HepG2 (cell line): ENCODE measurements at regions not wholly inside any gene's neighbourhood (a gene's known extent, or its start where the extent isn't known, plus 50 kb on each side); places are given as distances from the start of the nearest gene placed in this dataset.

ENCODE experiments used
- ATAC-seq: fragments of 200-7000 bp; cut with Tn5 transposase; 3 replicates; pipeline ENCODE4 v1.9.1; 2020; ENCODE audit warnings: mild to moderate bottlenecking, moderate library complexity
- BruUV-seq: library from RNA; stranded (reverse); fragments of 400-500 nt; replicated peaks from 2 replicates; lab custom pipeline; 2021; lab: Mats Ljungman, UMichigan
- CTCF ChIA-PET: fragments of 300-600 bp; formaldehyde crosslinking; extraction: SDS; loops from one replicate; lab custom pipeline; 2021; ENCODE audit warnings: low total read pairs, inconsistent platforms, low intra/inter-chr PET ratio; lab: Yijun Ruan, JAX
- POLR2A ChIA-PET: fragments of 350-600 bp; sonication (Branson Sonifier 250); formaldehyde crosslinking; loops from one replicate; lab custom pipeline; 2020; ENCODE audit warnings: antibody characterized with exemption, inconsistent platforms; lab: Yijun Ruan, JAX
- DNase-seq: peaks from one replicate; pipeline ENCODE4 v3.0.0-alpha.2; 2015; ENCODE audit warnings: low spot score
- FAIRE-seq: peaks from 3 replicates; lab custom pipeline; 2011; peaks lifted over from hg19 to GRCh38; lab: Jason Lieb, UNC
- H2AFZ ChIP-seq: one replicate; pipeline ENCODE4 v1.6.1; 2011; ENCODE audit warnings: low read length, inconsistent platforms
- H3K27ac ChIP-seq: fragments of 300-600 bp; 3 replicates; pipeline ENCODE4 v1.8.0; 2011; ENCODE audit warnings: mixed run types, mild to moderate bottlenecking, mixed read lengths, low read length, inconsistent platforms; ENCODE audit not compliant: insufficient read depth; ENCODE audit errors: extremely low read length
- H3K27me3 ChIP-seq, 2 experiments: fragments of 200-600 bp in 1 of 2; 2 replicates in 1 of 2; 3 replicates in 1 of 2; pipeline versions ENCODE4 v1.6.0 to v1.8.0; 2011; ENCODE audit warnings: low read length in 2 of 2, mild to moderate bottlenecking in 2 of 2, moderate library complexity in 2 of 2, inconsistent platforms in 1 of 2; ENCODE audit not compliant: insufficient read depth in 2 of 2, control insufficient read depth in 1 of 2
- H3K36me3 ChIP-seq, 2 experiments: fragments of 200-600 bp in 1 of 2; replicated peaks in 1 of 2; 2 replicates in 1 of 2; 3 replicates in 1 of 2; pipeline versions ENCODE4 v1.5.1 to v1.8.0; 2011; ENCODE audit warnings: low read length in 2 of 2, inconsistent platforms in 1 of 2; ENCODE audit not compliant: insufficient read depth in 2 of 2, control insufficient read depth in 1 of 2
- H3K4me1 ChIP-seq: 2 replicates; pipeline ENCODE4 v1.5.1; 2012; ENCODE audit warnings: low read length, inconsistent platforms; ENCODE audit not compliant: insufficient read depth
- H3K4me2 ChIP-seq: 2 replicates; pipeline ENCODE4 v1.6.0; 2011; ENCODE audit warnings: low read depth, low read length, inconsistent platforms
- H3K4me3 ChIP-seq, 3 experiments: fragments of 200-600 bp in 1 of 3; sonication (generic), shearing (Covaris generic) in 1 of 3; replicated peaks in 1 of 3; 2 replicates each; pipeline ENCODE4 v1.5.1; 2011 to 2016; ENCODE audit warnings: low read length in 3 of 3, inconsistent platforms in 2 of 3, low read depth in 2 of 3, mild to moderate bottlenecking in 2 of 3, control low read depth in 1 of 3, mixed read lengths in 1 of 3; ENCODE audit not compliant: insufficient read depth in 1 of 3
- H3K79me2 ChIP-seq: one replicate; pipeline ENCODE4 v1.6.1; 2011; ENCODE audit warnings: low read length, inconsistent platforms; ENCODE audit not compliant: insufficient read depth
- H3K9ac ChIP-seq: 2 replicates; pipeline ENCODE4 v1.6.0; 2011; ENCODE audit warnings: mild to moderate bottlenecking, low read depth, low read length, inconsistent platforms; ENCODE audit not compliant: insufficient read depth
- H3K9me3 ChIP-seq: 2 replicates; pipeline ENCODE4 v1.5.1; 2012; ENCODE audit warnings: mild to moderate bottlenecking, low read length
- H4K20me1 ChIP-seq: 2 replicates; pipeline ENCODE4 v1.6.0; 2011; ENCODE audit warnings: inconsistent platforms, mild to moderate bottlenecking, low read length, moderate library complexity; ENCODE audit not compliant: insufficient read depth
- ARHGAP35 ChIP-seq: sonication (generic); formaldehyde crosslinking; IDR thresholded peaks from 2 replicates; pipeline ENCODE4 v1.9.0; 2022; ENCODE audit warnings: mild to moderate bottlenecking, inconsistent platforms, moderate library complexity, missing genetic modification reagents, borderline replicate concordance
- CHCHD3 ChIP-seq: sonication (generic); formaldehyde crosslinking; IDR thresholded peaks from 2 replicates; pipeline ENCODE4 v1.8.0; 2022; ENCODE audit warnings: mild to moderate bottlenecking, missing genetic modification reagents, moderate library complexity
- DZIP1 ChIP-seq: sonication (generic); formaldehyde crosslinking; IDR thresholded peaks from 2 replicates; pipeline ENCODE4 v1.5.0; 2020; ENCODE audit warnings: mild to moderate bottlenecking, missing genetic modification reagents
- HNF4A ChIP-seq: sonication (generic); formaldehyde crosslinking; IDR thresholded peaks from 2 replicates; pipeline ENCODE4 v1.4.0; 2020; ENCODE audit warnings: missing genetic modification reagents
- HOXA7 ChIP-seq: sonication (generic); formaldehyde crosslinking; IDR thresholded peaks from 2 replicates; pipeline ENCODE4 v1.8.1; 2022; ENCODE audit warnings: mild to moderate bottlenecking, missing genetic modification reagents, moderate library complexity
- JUN ChIP-seq: sonication (generic); formaldehyde crosslinking; IDR thresholded peaks from 2 replicates; pipeline ENCODE4 v1.4.0; 2020; ENCODE audit warnings: mild to moderate bottlenecking, missing genetic modification reagents
- MED1 ChIP-seq: sonication (generic); formaldehyde crosslinking; IDR thresholded peaks from 2 replicates; pipeline ENCODE4 v1.4.0; 2020; ENCODE audit warnings: missing genetic modification reagents
- ZNF253 ChIP-seq: sonication (generic); formaldehyde crosslinking; IDR thresholded peaks from 2 replicates; pipeline ENCODE4 v1.8.0; 2022; ENCODE audit warnings: mild to moderate bottlenecking, missing genetic modification reagents, borderline replicate concordance
- ZNF598 ChIP-seq: sonication (generic); formaldehyde crosslinking; IDR thresholded peaks from 2 replicates; pipeline ENCODE4 v1.5.1; 2020; ENCODE audit warnings: mild to moderate bottlenecking, missing genetic modification reagents, borderline replicate concordance
- ZNF790 ChIP-seq: sonication (generic); formaldehyde crosslinking; IDR thresholded peaks from 2 replicates; pipeline ENCODE4 v1.8.0; 2022; ENCODE audit warnings: missing genetic modification reagents, mild to moderate bottlenecking, borderline replicate concordance
- WGBS: methylation state at CpG from one replicate; pipeline ENCODE4 v1.1.6; 2017; ENCODE audit warnings: low lambda C conversion rate; 5-methylcytosine and 5-hydroxymethylcytosine counted together
- in situ Hi-C: cut with HindIII; loops from 2 replicates; pipeline ENCODE4 v1.10.0; 2017; ENCODE audit warnings: low pct_unique_long_range_greater_than_20kb; ENCODE audit not compliant: extremely low pct_ligation_motif_present
- intact Hi-C: fragments of 100-400 bp; cut with micrococcal nuclease; formaldehyde crosslinking; loops from one replicate; pipeline ENCODE4 v1.10.0; 2022; ENCODE audit not compliant: unreplicated experiment

GRCh38 chr1:230010603-230011332 lies 56.3 kb upstream of the GALNT2 start (continued):
- TF ChIP-seq HOXA7 (no peak), ZNF253 (CRISPR knock-in tag) (no peak)

GRCh38 chr1:230011333-230012092 lies 55.5 kb upstream of the GALNT2 start:
- no peak overlapping the region for H3K4me2 ChIP-seq
- ATAC-seq (no peak), DNase-seq (no peak), FAIRE-seq (no peak)
- no peaks in the 10 kb centered on the region for H4K20me1 ChIP-seq
- in situ Hi-C loops (no loop called here), intact Hi-C loops (no loop called here)
- no peak overlapping the region for H3K27ac ChIP-seq
- H3K36me3 ChIP-seq = no peaks in the 10 kb centered on the region
- ChIA-PET POLR2A (no interaction called here), CTCF (no interaction called here)
- peaks cover 2 to 24% of the 10 kb centered on the region in 2 experiments; a peak in 4 of 5 replicates for H3K27me3 ChIP-seq
- no peak overlapping the region for H3K4me3 ChIP-seq
- H3K79me2 ChIP-seq = no peaks in the 10 kb centered on the region
- no peak for TF ChIP-seq ZNF790 (CRISPR knock-in tag)
- TF ChIP-seq DZIP1 (CRISPR knock-in tag) = no peak
- TF ChIP-seq CHCHD3 (CRISPR knock-in tag) = no peak
- no peak for TF ChIP-seq HNF4A (CRISPR knock-in tag)
- TF ChIP-seq ZNF598 (CRISPR knock-in tag) = no peak
- no peak for TF ChIP-seq MED1 (CRISPR knock-in tag)
- TF ChIP-seq JUN (CRISPR knock-in tag) = no peak
- no peak for TF ChIP-seq ARHGAP35 (CRISPR knock-in tag)
- H2AFZ ChIP-seq = no peak overlapping the region
- no peak overlapping the region for H3K9ac ChIP-seq
- no peaks in the 10 kb centered on the region for H3K4me1 ChIP-seq
- BruUV-seq = no TSS peak
- 15% methylated on average over 6 of the region's 6 CpGs for WGBS
- no peaks in the 10 kb centered on the region for H3K9me3 ChIP-seq
